GM18505 (cell line): ENCODE measurements at regions not wholly inside any gene's neighbourhood (a gene's known extent, or its start where the extent isn't known, plus 50 kb on each side); places are given as distances from the start of the nearest gene placed in this dataset.

Experiments
- ATAC-seq: cut with Tn5 transposase; IDR thresholded peaks from one replicate; pipeline ENCODE4 v1.9.1; 2021; ENCODE audit not compliant: unreplicated experiment
- POLR2A ChIP-seq: IDR thresholded peaks from 4 replicates; pipeline ENCODE4 v1.6.1; 2011; ENCODE audit warnings: borderline replicate concordance; ENCODE audit not compliant: insufficient read depth, insufficient read length; ENCODE audit errors: extremely low read depth

DNA sequence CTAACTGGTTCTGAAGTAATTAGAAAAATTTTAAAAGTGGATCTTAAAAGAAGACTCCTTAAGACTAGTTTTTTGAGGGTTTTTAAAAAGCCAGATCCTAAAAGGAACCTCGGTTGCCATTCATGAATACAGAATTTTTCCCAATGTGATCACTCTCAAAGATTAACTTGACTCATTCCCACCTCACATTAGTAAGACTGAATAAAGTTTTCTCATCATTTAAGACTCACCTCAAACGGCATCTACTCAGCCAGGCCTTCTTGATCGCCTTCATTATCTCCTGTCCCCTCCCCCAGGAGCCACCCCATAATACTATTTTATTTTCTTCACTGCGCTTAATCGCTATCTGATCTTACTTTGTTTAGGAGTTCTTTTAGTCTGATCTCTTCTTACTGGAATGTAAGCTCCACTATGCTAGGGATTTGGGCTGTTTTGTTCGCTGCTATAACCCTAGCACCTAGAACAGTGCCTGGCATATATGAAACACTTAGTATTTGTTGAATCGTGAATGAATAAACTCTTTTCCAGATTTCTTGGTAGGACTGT is 55.9 kb upstream of the PCGF5 start:
- TF ChIP-seq POLR2A, result no peak
- no peak for ATAC-seq

DNA sequence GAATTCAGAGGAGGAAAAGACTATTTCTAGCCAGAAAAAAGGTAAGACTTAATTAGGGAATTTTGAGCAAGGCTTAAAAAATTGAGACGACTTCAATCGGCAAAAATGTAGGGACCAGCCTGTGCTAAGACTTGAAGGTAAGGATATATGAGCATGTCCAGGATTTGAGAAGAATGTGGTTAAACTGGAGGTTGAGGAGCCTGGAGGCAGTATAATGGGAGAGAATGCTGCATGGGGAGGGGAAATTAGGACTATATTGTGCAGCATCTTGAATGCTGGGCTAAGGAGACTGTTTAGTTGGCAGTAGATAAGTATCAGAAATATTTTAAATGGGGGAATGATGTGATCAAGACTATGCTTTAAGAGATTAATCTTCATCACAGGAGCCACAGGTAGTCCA is 53.1 kb upstream of the PCGF5 start:
- no peak for TF ChIP-seq POLR2A
- ATAC-seq, result no peak

DNA sequence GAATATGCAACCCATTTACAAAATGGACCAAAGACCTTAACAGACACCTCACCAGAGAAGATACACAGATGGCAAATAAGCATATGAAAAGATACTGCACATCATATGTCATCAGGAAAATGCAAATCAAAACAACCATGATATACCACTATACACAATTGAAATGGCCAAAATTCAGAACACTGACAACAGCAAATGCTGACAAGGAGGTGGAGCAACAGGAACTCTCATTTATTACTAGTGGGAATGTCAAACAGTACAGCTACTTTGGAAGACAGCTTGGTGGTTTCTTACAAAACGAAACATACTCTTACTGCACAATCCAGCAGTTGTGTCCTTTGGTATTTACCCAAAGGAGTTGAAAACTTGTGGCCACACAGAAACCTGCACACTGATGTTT is 50.0 kb upstream of the PCGF5 start:
- TF ChIP-seq POLR2A, result no peak
- no peak for ATAC-seq
